ENCODE measurements at regions not wholly inside any gene's neighbourhood (a gene's known extent, or its start where the extent isn't known, plus 50 kb on each side); places are given as distances from the start of the nearest gene placed in this dataset.
"Not testable (repeated sequence)": the region's sequence is repeated elsewhere in the genome, so short reads cannot be mapped to it uniquely, and the experiment has no call there.

DNA sequence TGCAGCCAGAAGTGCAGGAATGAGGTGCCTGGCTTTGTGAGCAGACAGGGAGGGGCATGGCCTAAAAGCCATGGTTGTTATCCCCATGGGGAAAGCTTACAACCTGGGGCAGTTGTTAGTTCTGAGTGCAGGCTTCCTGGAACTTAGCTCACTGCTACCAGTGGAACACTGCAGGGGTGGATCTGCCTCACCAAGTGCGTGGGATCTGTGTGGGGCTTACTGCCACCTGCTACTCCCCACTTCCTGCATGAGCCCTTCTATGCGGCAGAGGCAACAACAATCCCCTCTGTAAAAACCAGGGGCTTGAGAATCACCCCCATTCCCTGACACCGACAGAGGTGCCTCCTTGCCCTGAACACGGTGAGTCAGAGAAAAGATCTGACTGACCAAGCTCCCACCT is 174.6 kb downstream of the SPIN4 start:
- DNase-seq = not testable (repeated sequence)

GRCh38 chrX:63173841-63174718 is 177.1 kb downstream of the SPIN4 start:
- not testable (repeated sequence) for DNase-seq

GRCh38 chrX:63169416-63169815 is 181.7 kb downstream of the SPIN4 start:
- DNase-seq = not testable (repeated sequence)

DNA sequence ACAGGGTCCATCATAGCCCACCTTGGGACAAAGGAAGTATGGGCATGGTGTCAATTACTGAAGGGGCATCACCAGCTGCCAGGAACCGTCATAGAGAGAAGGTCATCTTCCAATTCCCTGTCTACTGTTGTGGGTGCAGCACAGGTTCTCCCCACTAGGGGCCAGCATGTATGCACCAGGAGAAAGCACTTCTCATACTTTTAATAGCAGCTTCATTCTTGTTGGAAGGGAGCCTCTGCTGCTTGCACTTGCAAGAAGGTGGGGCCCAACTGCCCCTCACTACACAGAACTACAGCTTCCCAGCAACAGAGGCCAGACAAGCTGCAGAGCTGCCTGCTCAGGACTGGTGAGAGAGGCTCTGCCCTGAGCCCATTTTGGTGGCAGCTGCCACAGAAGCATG is 182.2 kb downstream of the SPIN4 start:
- not testable (repeated sequence) for DNase-seq

- DNase-seq = not testable (repeated sequence)
Observed at GRCh38 chrX:63167002-63167401, 184.1 kb downstream of the SPIN4 start.

GRCh38 chrX:63160994-63161393 is 190.1 kb downstream of the SPIN4 start:
- DNase-seq = not testable (repeated sequence)

DNA sequence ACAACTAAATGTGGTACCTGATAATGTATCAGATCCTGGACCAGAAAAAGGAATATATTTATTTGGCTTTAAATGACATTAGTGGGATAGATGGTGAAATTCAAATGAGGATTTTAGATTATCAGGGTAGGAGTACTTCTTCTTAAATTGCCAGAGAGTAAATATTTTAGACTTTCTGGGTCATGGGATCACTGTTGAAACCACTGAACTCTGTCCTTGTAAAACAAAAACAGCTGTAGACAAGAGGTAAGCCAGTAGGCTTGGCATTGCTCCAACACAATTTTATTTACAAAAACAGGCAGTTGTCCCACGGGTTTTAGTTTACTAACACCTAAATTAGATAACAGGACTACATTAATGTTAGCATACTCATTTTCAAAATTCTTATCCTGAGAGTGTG is 190.8 kb downstream of the SPIN4 start:
- DNase-seq = not testable (repeated sequence)

GRCh38 chrX:63145526-63145925 is 205.6 kb downstream of the SPIN4 start:
- not testable (repeated sequence) for DNase-seq

DNA sequence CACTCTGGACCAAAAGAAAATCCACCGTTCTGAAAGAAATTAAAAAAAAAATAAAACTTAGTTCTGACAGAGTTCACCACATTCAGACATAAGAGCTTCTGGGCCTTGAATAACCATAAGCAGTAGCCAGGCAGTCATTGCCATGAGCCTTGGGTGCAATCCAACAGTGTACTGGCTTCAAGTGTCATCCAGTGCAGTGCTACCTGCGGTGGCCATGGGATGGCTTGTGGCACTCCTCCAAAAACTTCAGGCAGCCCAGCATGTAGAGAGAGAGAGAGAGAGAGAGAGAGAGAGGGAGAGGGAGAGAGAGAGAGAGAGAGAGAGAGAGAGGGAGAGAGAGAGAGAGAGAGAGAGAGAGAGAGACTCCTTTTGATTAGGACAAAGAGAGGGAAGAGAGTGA is 208.5 kb downstream of the SPIN4 start:
- DNase-seq = not testable (repeated sequence)

DNA sequence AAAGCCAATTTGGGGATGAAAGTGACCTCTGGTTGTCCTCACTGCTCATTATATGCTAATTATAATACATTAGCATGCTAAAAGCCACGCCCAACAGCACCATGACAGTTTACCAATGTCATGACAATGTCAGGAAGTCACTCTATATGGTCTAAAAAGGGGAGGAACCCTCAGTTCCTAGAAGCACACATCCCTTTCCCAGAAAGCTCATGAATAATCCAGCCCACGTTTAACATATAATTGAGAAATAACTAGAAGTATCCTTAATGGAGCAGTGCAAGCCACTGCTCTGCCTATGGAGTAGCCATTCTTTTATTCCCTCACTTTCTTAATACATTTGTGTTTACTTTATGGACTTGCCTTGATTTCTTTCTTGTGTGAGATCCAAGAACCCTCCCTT is 215.3 kb downstream of the SPIN4 start:
- not testable (repeated sequence) for DNase-seq

GRCh38 chrX:63128509-63128908 is 222.6 kb downstream of the SPIN4 start:
- no peak for DNase-seq

- no peak for DNase-seq
Observed at GRCh38 chrX:63115196-63115595, 235.9 kb downstream of the SPIN4 start.

DNA sequence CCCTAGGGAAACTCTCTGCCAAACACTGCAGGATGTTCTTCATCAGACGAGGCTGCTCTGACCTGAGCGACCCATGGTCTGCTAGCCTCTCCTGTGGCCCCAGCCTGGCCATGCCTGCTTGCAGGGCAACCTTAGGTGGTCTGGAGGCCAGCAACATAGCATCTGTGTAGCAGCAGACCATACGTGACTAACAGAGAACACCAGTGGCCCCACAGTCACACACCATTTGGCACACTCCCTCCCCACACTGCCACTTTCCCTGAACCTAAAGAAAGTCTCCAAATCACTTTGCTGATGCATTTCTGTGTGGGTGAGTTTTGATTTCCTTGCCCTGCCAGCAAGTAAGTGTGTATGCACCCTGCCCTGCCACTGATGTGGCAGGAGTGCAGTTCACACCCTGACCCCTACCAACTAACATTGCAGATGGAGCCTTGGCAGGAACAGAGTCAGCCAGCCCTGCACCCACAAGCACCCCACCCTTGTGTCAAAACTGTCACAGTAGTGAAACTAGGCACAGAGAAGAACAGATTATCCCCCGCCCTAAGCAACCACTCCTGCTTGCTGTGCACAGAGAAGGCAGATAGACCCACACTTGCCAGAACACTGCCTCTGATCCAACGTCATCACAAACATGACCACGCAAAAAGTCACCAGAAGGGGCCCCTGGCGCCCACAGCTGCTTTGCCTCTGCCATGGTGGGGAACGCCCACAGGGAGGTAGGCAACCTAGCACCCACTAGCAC is 249.1 kb downstream of the SPIN4 start:
- no peak for DNase-seq

GRCh38 chrX:63058204-63058603 is 292.9 kb downstream of the SPIN4 start:
- DNase-seq = no peak

DNA sequence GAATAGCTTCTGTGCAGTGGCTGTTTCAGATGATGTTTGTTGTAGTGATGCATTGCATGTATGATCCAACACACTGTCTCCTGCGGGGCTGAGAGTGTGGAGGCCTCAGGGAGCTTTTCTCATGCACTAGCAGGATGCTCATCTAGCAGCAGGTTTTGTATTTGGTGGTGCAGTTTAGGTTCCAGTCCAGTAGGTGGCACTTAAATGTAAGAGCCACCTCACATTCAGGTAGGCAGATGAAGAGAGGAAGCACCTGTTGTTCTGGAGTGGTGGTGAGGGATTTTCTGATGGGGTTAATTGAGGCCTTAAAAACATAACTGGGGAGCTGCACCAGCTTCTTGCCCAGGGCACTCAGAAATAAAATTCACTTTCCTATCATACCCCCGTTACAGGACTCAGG is 300.9 kb downstream of the SPIN4 start:
- DNase-seq = no peak

DNA sequence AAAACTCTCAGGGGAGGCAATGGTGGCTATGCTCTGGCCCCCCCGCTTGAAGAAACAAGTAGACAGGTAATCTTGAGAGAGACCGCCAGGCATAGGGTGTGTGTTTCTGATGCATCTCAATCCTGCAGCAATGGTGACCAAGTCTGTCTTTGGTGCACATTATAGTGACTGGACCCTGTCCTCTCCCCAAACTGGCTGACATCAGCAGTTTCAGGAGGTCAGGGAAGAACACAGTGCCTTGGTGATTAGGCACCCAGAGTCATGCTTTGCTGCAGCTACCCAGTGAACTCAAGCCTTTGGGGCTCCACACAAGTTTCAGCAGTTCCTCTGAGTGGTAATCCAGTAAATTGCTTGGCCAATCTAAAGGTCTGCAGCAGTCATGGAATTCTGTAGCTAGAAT is 318.3 kb downstream of the SPIN4 start:
- DNase-seq = no peak

- no peak for DNase-seq
Observed at GRCh38 chrX:63013549-63013948, 337.6 kb downstream of the SPIN4 start.

DNA sequence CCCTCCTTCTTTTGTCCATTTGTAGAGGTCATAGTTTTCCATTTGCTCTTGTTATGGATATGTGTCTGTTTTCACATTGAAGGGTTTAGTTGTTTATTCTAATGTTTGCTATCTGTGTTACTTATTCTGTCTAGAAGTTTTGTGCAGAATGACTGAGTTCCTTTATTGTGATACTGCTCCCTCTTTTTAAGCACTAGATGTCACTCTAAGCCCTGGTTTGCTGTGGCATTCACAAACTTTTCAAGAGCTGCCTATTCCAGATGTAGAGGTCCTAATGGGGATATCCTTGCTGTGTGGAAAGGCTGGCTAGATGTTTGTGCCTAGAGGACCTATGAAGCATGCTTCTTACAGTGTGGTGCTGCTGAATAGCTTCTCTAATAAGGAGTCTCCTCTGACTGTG is 338.6 kb downstream of the SPIN4 start:
- DNase-seq = no peak

GRCh38 chrX:63000196-63000595 is 350.9 kb downstream of the SPIN4 start:
- DNase-seq = not testable (repeated sequence)

All from femur (tissue), 1 donor.